NCI-H748 (cell line): ENCODE measurements at regions not wholly inside any gene's neighbourhood (a gene's known extent, or its start where the extent isn't known, plus 50 kb on each side); places are given as distances from the start of the nearest gene placed in this dataset.
A peak's percentile ranks its signal among the peaks of the same experiment; 100 is the strongest.
"Not testable (repeated sequence)": the region's sequence is repeated elsewhere in the genome, so short reads cannot be mapped to it uniquely, and the experiment has no call there.

Experiments
- DNase-seq: peaks from one replicate; lab custom pipeline; 2025; ENCODE audit not compliant: unreplicated experiment; lab: John Stamatoyannopoulos, UW

GRCh38 chr6:158920311-158920905, 79.6 kb downstream of the RSPH3 start:
- DNase-seq = no peak

GRCh38 chr6:158919865-158920264, 80.1 kb downstream of the RSPH3 start:
- DNase-seq = no peak

GRCh38 chr6:158916617-158917016, 83.4 kb downstream of the RSPH3 start:
- no peak for DNase-seq

GRCh38 chr6:158914923-158915322, 85.1 kb downstream of the RSPH3 start:
- DNase-seq = no peak

- DNase-seq = no peak
Observed at GRCh38 chr6:158913580-158913979, 86.4 kb downstream of the RSPH3 start.

GRCh38 chr6:158912655-158913054, 87.3 kb downstream of the RSPH3 start:
- DNase-seq = no peak

- DNase-seq = peak; percentile 56
Observed at GRCh38 chr6:158911746-158912480, 88.1 kb downstream of the RSPH3 start.

GRCh38 chr6:158910484-158911440, 89.2 kb downstream of the RSPH3 start:
- no peak for DNase-seq

GRCh38 chr6:158909938-158910337, 90.1 kb downstream of the RSPH3 start:
- DNase-seq = no peak

- DNase-seq = no peak
Observed at GRCh38 chr6:158908606-158909005, 89.4 kb upstream of the EZR start.

GRCh38 chr6:158907931-158908330, 88.8 kb upstream of the EZR start:
- peak; percentile 62 for DNase-seq

GRCh38 chr6:158906926-158907325, 87.8 kb upstream of the EZR start:
- no peak for DNase-seq

GRCh38 chr6:158905277-158905676, 86.1 kb upstream of the EZR start:
- DNase-seq = no peak

- no peak for DNase-seq
Observed at GRCh38 chr6:158903801-158904200, 84.6 kb upstream of the EZR start.

GRCh38 chr6:158900663-158901312, 81.6 kb upstream of the EZR start:
- no peak for DNase-seq

- DNase-seq = no peak
Observed at GRCh38 chr6:158897236-158897635, 78.1 kb upstream of the EZR start.

- no peak for DNase-seq
Observed at GRCh38 chr6:158895661-158896060, 76.5 kb upstream of the EZR start.

GRCh38 chr6:158894193-158894592, 75.0 kb upstream of the EZR start:
- DNase-seq = no peak

- DNase-seq = no peak
Observed at GRCh38 chr6:158892266-158892665, 73.1 kb upstream of the EZR start.

GRCh38 chr6:158891560-158891959, 72.4 kb upstream of the EZR start:
- DNase-seq = not testable (repeated sequence)

- not testable (repeated sequence) for DNase-seq
Observed at GRCh38 chr6:158888171-158888570, 69.0 kb upstream of the EZR start.
